Fibroblast of lung (primary cell): ENCODE measurements at regions not wholly inside any gene's neighbourhood (a gene's known extent, or its start where the extent isn't known, plus 50 kb on each side); places are given as distances from the start of the nearest gene placed in this dataset.
"Not testable (repeated sequence)": the region's sequence is repeated elsewhere in the genome, so short reads cannot be mapped to it uniquely, and the experiment has no call there.

Experiments used
- DNase-seq, 2 donors: peaks; one replicate each; pipeline versions ENCODE4 v3.0.0 to v3.0.0-alpha.2; 2010; ENCODE audit warnings: low read depth in 2 of 2
- H2AFZ ChIP-seq: 2 replicates; pipeline ENCODE4 v1.5.1; 2012; ENCODE audit warnings: low read length, control low read depth, inconsistent platforms
- H3K27ac ChIP-seq: 2 replicates; pipeline ENCODE4 v1.5.1; 2011; ENCODE audit warnings: low read length, control low read depth; ENCODE audit not compliant: insufficient read depth
- H3K27me3 ChIP-seq: 2 replicates; pipeline ENCODE4 v1.5.1; 2011; ENCODE audit warnings: mild to moderate bottlenecking, low read length; ENCODE audit not compliant: control insufficient read depth, insufficient read depth
- H3K36me3 ChIP-seq: 2 replicates; pipeline ENCODE4 v1.5.1; 2011; ENCODE audit warnings: low read length; ENCODE audit not compliant: control insufficient read depth, insufficient read depth
- H3K4me1 ChIP-seq: 2 replicates; pipeline ENCODE4 v1.5.1; 2011; ENCODE audit warnings: low read length; ENCODE audit not compliant: control insufficient read depth, insufficient read depth; ENCODE audit errors: extremely low read depth
- H3K4me2 ChIP-seq: 2 replicates; pipeline ENCODE4 v1.5.1; 2011; ENCODE audit warnings: low read length, control low read depth; ENCODE audit not compliant: insufficient read depth; ENCODE audit errors: extremely low read depth
- H3K4me3 ChIP-seq, 4 experiments: fragments of 200-600 bp in 1 of 4; sonication (generic) in 1 of 4; replicated peaks in 1 of 4; 2 replicates each; pipeline ENCODE4 v1.5.1; 2011 to 2016; ENCODE audit warnings: low read length in 4 of 4, low read depth in 3 of 4, mild to moderate bottlenecking in 3 of 4, control low read depth in 2 of 4, inconsistent platforms in 1 of 4, mixed read lengths in 1 of 4; ENCODE audit not compliant: insufficient read depth in 1 of 4; ENCODE audit errors: control extremely low read depth in 1 of 4
- H3K79me2 ChIP-seq: 2 replicates; pipeline ENCODE4 v1.5.1; 2012; ENCODE audit warnings: mild to moderate bottlenecking, low read length, inconsistent platforms; ENCODE audit not compliant: control insufficient read depth, insufficient read depth
- H3K9ac ChIP-seq: 2 replicates; pipeline ENCODE4 v1.5.1; 2011; ENCODE audit warnings: mild to moderate bottlenecking, low read length, control low read depth; ENCODE audit not compliant: insufficient read depth
- H3K9me3 ChIP-seq: 2 replicates; pipeline ENCODE4 v1.5.1; 2012; ENCODE audit warnings: low read depth, low read length; ENCODE audit not compliant: control insufficient read depth, insufficient read depth
- H4K20me1 ChIP-seq: 2 replicates; pipeline ENCODE4 v1.5.1; 2011; ENCODE audit warnings: low read length; ENCODE audit not compliant: control insufficient read depth, insufficient read depth; ENCODE audit errors: extremely low read depth
- EZH2 ChIP-seq: IDR thresholded peaks from 2 replicates; pipeline ENCODE4 v1.5.1; 2012; ENCODE audit warnings: low read length, control low read depth, mild to moderate bottlenecking; ENCODE audit errors: missing control alignments
- TF ChIP-seq, protein P1 (sequence below), 2 donors: IDR thresholded peaks in 1 of 2; conservative IDR thresholded peaks in 1 of 2; 1 replicate in 1 of 2; 2 replicates in 1 of 2; pipeline ENCODE4 v1.5.1; 2011 to 2012; ENCODE audit warnings: low read length in 2 of 2, control low read depth in 1 of 2, inconsistent platforms in 1 of 2, low read depth in 1 of 2, mild to moderate bottlenecking in 1 of 2

DNA sequence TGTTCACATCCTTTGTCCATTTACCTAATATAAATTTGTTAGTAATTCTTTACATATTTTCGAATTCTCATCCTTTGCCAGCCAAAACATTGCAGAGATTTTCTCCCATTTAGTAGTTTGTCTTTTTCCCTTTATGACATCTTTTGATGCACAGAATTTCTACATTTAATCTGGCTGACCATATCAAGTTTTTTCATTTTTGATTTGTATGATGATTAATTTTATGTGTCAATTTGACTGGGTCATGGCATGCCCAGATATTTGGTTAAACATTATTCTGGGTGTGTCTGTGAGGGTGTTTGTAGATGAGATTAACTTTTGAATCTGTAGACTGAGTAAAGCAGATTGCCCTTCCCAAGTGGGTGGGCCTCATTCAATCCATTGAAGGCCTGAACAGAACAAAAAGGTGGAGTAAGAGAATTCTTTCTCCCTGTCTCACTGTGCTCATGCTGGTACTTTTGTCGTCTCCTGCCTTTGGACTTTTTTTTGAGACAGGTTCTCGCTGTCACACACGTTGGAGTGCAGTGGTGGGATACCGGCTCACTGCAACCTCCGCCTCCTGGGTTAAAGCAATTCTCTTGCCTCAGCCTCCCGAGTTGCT, 72.1 kb upstream of the EPB41L1 start:
- Histone ChIP-seq H3K27ac (no peak overlapping the region), H3K4me1 (peaks cover 6% of the 10 kb centered on the region), H4K20me1 (no peaks in the 10 kb centered on the region), H3K4me2 (no peak overlapping the region), H3K4me3 (no peak overlapping the region), H3K27me3 (no peaks in the 10 kb centered on the region), H3K36me3 (no peaks in the 10 kb centered on the region), H3K9me3 (no peaks in the 10 kb centered on the region), H3K79me2 (no peaks in the 10 kb centered on the region), H2AFZ (no peak overlapping the region), H3K9ac (no peak overlapping the region)
- DNase-seq, result no peak
- no peak for TF ChIP-seq EZH2
- TF ChIP-seq, protein P1, sequence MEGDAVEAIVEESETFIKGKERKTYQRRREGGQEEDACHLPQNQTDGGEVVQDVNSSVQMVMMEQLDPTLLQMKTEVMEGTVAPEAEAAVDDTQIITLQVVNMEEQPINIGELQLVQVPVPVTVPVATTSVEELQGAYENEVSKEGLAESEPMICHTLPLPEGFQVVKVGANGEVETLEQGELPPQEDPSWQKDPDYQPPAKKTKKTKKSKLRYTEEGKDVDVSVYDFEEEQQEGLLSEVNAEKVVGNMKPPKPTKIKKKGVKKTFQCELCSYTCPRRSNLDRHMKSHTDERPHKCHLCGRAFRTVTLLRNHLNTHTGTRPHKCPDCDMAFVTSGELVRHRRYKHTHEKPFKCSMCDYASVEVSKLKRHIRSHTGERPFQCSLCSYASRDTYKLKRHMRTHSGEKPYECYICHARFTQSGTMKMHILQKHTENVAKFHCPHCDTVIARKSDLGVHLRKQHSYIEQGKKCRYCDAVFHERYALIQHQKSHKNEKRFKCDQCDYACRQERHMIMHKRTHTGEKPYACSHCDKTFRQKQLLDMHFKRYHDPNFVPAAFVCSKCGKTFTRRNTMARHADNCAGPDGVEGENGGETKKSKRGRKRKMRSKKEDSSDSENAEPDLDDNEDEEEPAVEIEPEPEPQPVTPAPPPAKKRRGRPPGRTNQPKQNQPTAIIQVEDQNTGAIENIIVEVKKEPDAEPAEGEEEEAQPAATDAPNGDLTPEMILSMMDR (conservative IDR thresholded peaks at IDR 0.05 in 1 of 2, IDR thresholded peaks at IDR 0.05 in 1 of 2; ENCODE audit: low read depth in 1 of 2, low read length in 2 of 2), result no peak

DNA sequence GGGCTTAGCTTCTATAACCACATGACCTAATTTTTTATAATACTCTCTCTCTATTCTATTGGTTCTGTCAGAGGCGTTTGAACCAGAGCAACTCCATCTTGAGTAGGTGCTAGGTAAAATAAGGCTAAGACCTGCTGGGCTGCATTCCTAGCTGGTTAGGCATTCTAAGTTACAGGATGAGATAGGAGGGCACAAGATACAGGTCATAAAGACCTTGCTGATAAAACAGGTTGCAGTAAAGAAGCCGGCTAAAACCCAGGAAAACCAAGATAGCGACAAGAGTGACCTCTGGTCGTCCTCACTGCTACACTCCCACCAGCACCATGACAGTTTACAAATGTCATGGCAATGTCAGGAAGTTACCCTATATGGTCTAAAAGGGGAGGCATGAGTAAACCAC, 71.3 kb upstream of the EPB41L1 start:
- H2AFZ ChIP-seq, H3K4me3 ChIP-seq, H3K79me2 ChIP-seq, DNase-seq, H3K4me2 ChIP-seq, H3K9ac ChIP-seq, H4K20me1 ChIP-seq, H3K4me1 ChIP-seq, H3K36me3 ChIP-seq, H3K27ac ChIP-seq, H3K27me3 ChIP-seq, H3K9me3 ChIP-seq: not testable (repeated sequence)

DNA sequence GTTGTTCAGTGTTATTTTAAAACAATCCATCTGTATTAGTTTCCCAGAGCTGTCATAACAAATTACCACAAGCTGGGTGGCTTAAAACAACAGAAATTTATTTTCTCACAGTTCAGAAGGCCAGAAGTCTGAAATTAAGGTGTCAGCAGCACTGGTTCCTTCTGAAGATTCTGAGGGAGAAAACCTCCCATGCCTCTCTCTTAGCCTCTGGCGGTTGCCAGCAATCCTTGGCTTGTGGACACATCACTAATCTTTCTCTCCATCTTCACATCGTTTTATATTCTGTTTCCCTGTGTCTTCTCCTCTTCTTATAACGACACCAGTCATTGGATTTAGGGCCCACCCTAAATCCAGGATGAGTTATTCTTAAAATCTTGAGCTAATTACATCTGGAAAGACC, 70.2 kb upstream of the EPB41L1 start:
- no peaks in the 10 kb centered on the region for H4K20me1 ChIP-seq
- H3K27ac ChIP-seq, result no peak overlapping the region
- DNase-seq, result no peak
- H3K4me1 ChIP-seq, result peaks cover 6% of the 10 kb centered on the region
- no peaks in the 10 kb centered on the region for H3K9me3 ChIP-seq
- no peaks in the 10 kb centered on the region for H3K27me3 ChIP-seq
- no peaks in the 10 kb centered on the region for H3K79me2 ChIP-seq
- no peaks in the 10 kb centered on the region for H3K36me3 ChIP-seq
- no peak overlapping the region for H3K4me2 ChIP-seq
- no peak overlapping the region for H3K4me3 ChIP-seq
- H3K9ac ChIP-seq, result no peak overlapping the region
- TF ChIP-seq EZH2, result no peak
- TF ChIP-seq, protein P1 (conservative IDR thresholded peaks at IDR 0.05 in 1 of 2, IDR thresholded peaks at IDR 0.05 in 1 of 2; ENCODE audit: low read depth in 1 of 2, low read length in 2 of 2), result no peak
- no peak overlapping the region for H2AFZ ChIP-seq
